Adrenal gland (tissue), 9 donors: ENCODE measurements at regions not wholly inside any gene's neighbourhood (a gene's known extent, or its start where the extent isn't known, plus 50 kb on each side); places are given as distances from the start of the nearest gene placed in this dataset.

Experiments used
- DNase-seq, 7 donors: peaks; one replicate each; pipeline ENCODE4 v3.0.0-alpha.2; 2019 to 2020
- H3K27ac ChIP-seq, 5 donors: fragments of 200-600 bp; sonication (generic) in 4 of 5; 1 replicate in 3 of 5; 2 replicates in 2 of 5; pipeline versions ENCODE4 v1.5.1 to v1.8.0; 2016 to 2020; ENCODE audit warnings: mild to moderate bottlenecking in 1 of 5
- H3K27me3 ChIP-seq: fragments of 200-600 bp; 2 replicates; pipeline ENCODE4 v1.8.0; 2021
- H3K36me3 ChIP-seq, 2 donors: fragments of 200-600 bp; replicated peaks in 1 of 2; 1 replicate in 1 of 2; 2 replicates in 1 of 2; pipeline versions ENCODE4 v1.5.1 to v1.8.0; 2018 to 2022
- H3K4me1 ChIP-seq, 2 donors: fragments of 200-600 bp; replicated peaks in 1 of 2; 1 replicate in 1 of 2; 2 replicates in 1 of 2; pipeline versions ENCODE4 v1.5.1 to v1.8.0; 2018 to 2021
- H3K4me3 ChIP-seq, 4 donors: fragments of 200-600 bp; sonication (generic) in 3 of 4; one replicate each; pipeline ENCODE4 v1.5.1; 2016 to 2018
- H3K9me3 ChIP-seq, 3 donors: fragments of 200-600 bp; sonication (generic) in 1 of 3; replicated peaks in 1 of 3; 1 replicate in 2 of 3; 2 replicates in 1 of 3; pipeline versions ENCODE4 v1.5.1 to v1.8.0; 2016 to 2021
- CTCF ChIP-seq, 6 experiments: fragments of 450-650 bp in 4 of 6; fragments of 200-600 bp in 2 of 6; sonication (generic) in 1 of 6; IDR thresholded peaks; 1 replicate in 5 of 6; 2 replicates in 1 of 6; pipeline versions ENCODE4 v1.5.1 to v1.8.0; 2016 to 2021; ENCODE audit warnings: antibody characterized with exemption in 6 of 6, mild to moderate bottlenecking in 2 of 6, moderate library complexity in 1 of 6
- POLR2A ChIP-seq, 2 donors: fragments of 450-650 bp; IDR thresholded peaks; one replicate each; pipeline ENCODE4 v1.6.1; 2017; ENCODE audit warnings: antibody characterized with exemption in 2 of 2, mild to moderate bottlenecking in 2 of 2, moderate library complexity in 1 of 2
- WGBS, 4 donors: extraction: QIAGEN DNeasy Blood & Tissue Kit in 2 of 4; methylation state at CpG; one replicate each; pipeline versions ENCODE4 v1.1.5 to v1.1.7; 2013 to 2017; 5-methylcytosine and 5-hydroxymethylcytosine counted together
- intact Hi-C, 2 donors: fragments of 100-400 bp; cut with DNase I; formaldehyde crosslinking; loops; one replicate each; pipeline versions ENCODE4 v1.14.1 to v1.15.0; 2022 to 2023
- donor health status: healthy with polysubstance abuse.
- donor health status: Bipolar disorder and iron deficiency.
- donor health status: DM: yes; HTN: yes; CAD: no.
- donor health status: DM: no; HTN: no; CAD: no.
- donor health status: DM: no; HTN: no; CAD: no.

GRCh38 chr19:13597640-13598039 is 91.4 kb upstream of the CACNA1A start:
- Histone ChIP-seq H3K9me3 (no peaks in the 10 kb centered on the region), H3K36me3 (no peaks in the 10 kb centered on the region), H3K4me1 (no peaks in the 10 kb centered on the region), H3K27ac (no peak overlapping the region), H3K27me3 (peaks cover 3% of the 10 kb centered on the region), H3K4me3 (no peak overlapping the region)
- TF ChIP-seq POLR2A (IDR thresholded peaks at IDR 0.05) = no peak
- peak; percentile 27 to 73 (median 59) for TF ChIP-seq CTCF (IDR thresholded peaks at IDR 0.05)
- 0 to 6% (median 1%) methylated on average over 3 of the region's 3 CpGs for WGBS, 4 donors
- DNase-seq = peak; percentile 33 to 71 (median 46)
- intact Hi-C loops = loop anchor here (5.0 to 10.0 kb wide), 5 partner anchors 125 to 457 kb away; no protein-coding TSS in a partner anchor

- Histone ChIP-seq H3K9me3 (no peaks in the 10 kb centered on the region), H3K4me1 (no peaks in the 10 kb centered on the region), H3K27ac (no peak overlapping the region), H3K4me3 (no peak overlapping the region), H3K36me3 (no peaks in the 10 kb centered on the region), H3K27me3 (peaks cover 8% of the 10 kb centered on the region)
- WGBS, 4 donors = 22 to 43% (median 25%) methylated on average over 17 to 29 of the region's 29 CpGs
- intact Hi-C loops = no loop called here
- DNase-seq = peak; percentile 51 to 79 (median 65)
- TF ChIP-seq CTCF (IDR thresholded peaks at IDR 0.05) (peak; percentile 68 to 98 (median 88)), POLR2A (IDR thresholded peaks at IDR 0.05) (no peak)
Measured at GRCh38 chr19:13588957-13589833, 82.9 kb upstream of the CACNA1A start.

GRCh38 chr19:13585512-13585911 is 79.2 kb upstream of the CACNA1A start:
- no peaks in the 10 kb centered on the region for H3K4me1 ChIP-seq
- no peak for DNase-seq
- no peaks in the 10 kb centered on the region for H3K36me3 ChIP-seq
- TF ChIP-seq CTCF (IDR thresholded peaks at IDR 0.05) (no peak), POLR2A (IDR thresholded peaks at IDR 0.05) (no peak)
- no peaks in the 10 kb centered on the region for H3K9me3 ChIP-seq
- intact Hi-C loops = no loop called here
- WGBS, 4 donors = 54 to 66% (median 60%) methylated on average over 3 of the region's 3 CpGs
- peaks cover 5% of the 10 kb centered on the region for H3K27me3 ChIP-seq
- no peak overlapping the region for H3K4me3 ChIP-seq
- no peak overlapping the region for H3K27ac ChIP-seq

- intact Hi-C loops = loop anchor here in 1 of 2 donors (5.0 kb wide), 1 partner anchor 301 kb away; no protein-coding TSS in a partner anchor
Measured at GRCh38 chr19:13583753-13584152, 77.5 kb upstream of the CACNA1A start.

More at GRCh38 chr19:13583753-13584152, 77.5 kb upstream of the CACNA1A start:
- Histone ChIP-seq H3K36me3 (no peaks in the 10 kb centered on the region), H3K27ac (no peak overlapping the region), H3K4me3 (no peak overlapping the region), H3K4me1 (no peaks in the 10 kb centered on the region), H3K27me3 (no peaks in the 10 kb centered on the region), H3K9me3 (no peaks in the 10 kb centered on the region)
- no peak for TF ChIP-seq POLR2A (IDR thresholded peaks at IDR 0.05)
- no peak for TF ChIP-seq CTCF (IDR thresholded peaks at IDR 0.05)
- 79 to 89% (median 86%) methylated on average over 1 of the region's 1 CpG for WGBS, 4 donors
- DNase-seq = no peak
